WTC11 (cell line): ENCODE measurements at regions not wholly inside any gene's neighbourhood (a gene's known extent, or its start where the extent isn't known, plus 50 kb on each side); places are given as distances from the start of the nearest gene placed in this dataset.
A peak's percentile ranks its signal among the peaks of the same experiment; 100 is the strongest.

Experiments
- ATAC-seq: fragments of 200-7000 bp; cut with Tn5 transposase; 2 replicates; pipeline ENCODE4 v1.10.0; 2021; ENCODE audit warnings: mild to moderate bottlenecking, moderate library complexity
- CTCF ChIA-PET: fragments of 300-600 bp; sonication (Branson Sonifier 250); formaldehyde crosslinking; loops from one replicate; lab custom pipeline; 2021; ENCODE audit warnings: antibody characterized with exemption; lab: Charles Lee
- POLR2A ChIA-PET: fragments of 350-600 bp; sonication (Branson Sonifier 250); formaldehyde crosslinking; loops from one replicate; lab custom pipeline; 2021; ENCODE audit warnings: antibody characterized with exemption; lab: Charles Lee
- DNase-seq: peaks from one replicate; pipeline ENCODE4 v3.0.0; 2021; ENCODE audit warnings: low spot score
- H3K27ac Mint-ChIP-seq: 2 replicates; pipeline ENCODE4 v1.8.0; 2021; ENCODE audit warnings: mixed read lengths
- H3K27me3 Mint-ChIP-seq: 2 replicates; pipeline ENCODE4 v1.8.0; 2021; ENCODE audit warnings: low read depth, mild to moderate bottlenecking, moderate library complexity, mixed read lengths
- H3K36me3 Mint-ChIP-seq: 2 replicates; pipeline ENCODE4 v1.8.0; 2021; ENCODE audit warnings: mixed read lengths
- H3K4me1 Mint-ChIP-seq: 2 replicates; pipeline ENCODE4 v1.8.0; 2022; ENCODE audit warnings: mixed read lengths
- H3K4me3 Mint-ChIP-seq: 2 replicates; pipeline ENCODE4 v1.8.0; 2021; ENCODE audit warnings: mild to moderate bottlenecking, moderate library complexity, mixed read lengths
- H3K9me3 Mint-ChIP-seq: 2 replicates; pipeline ENCODE4 v1.8.0; 2021; ENCODE audit warnings: mixed read lengths
- AFF4 ChIP-seq: sonication (generic); formaldehyde crosslinking; IDR thresholded peaks from 2 replicates; pipeline ENCODE4 v1.8.1; 2023; ENCODE audit warnings: mild to moderate bottlenecking, missing genetic modification reagents, borderline replicate concordance
- ATF1 ChIP-seq: sonication (generic); formaldehyde crosslinking; IDR thresholded peaks from 2 replicates; pipeline ENCODE4 v1.8.1; 2023; ENCODE audit warnings: mild to moderate bottlenecking, moderate library complexity, missing genetic modification reagents
- CREM ChIP-seq: sonication (generic); formaldehyde crosslinking; IDR thresholded peaks from 2 replicates; pipeline ENCODE4 v1.8.1; 2022; ENCODE audit warnings: mild to moderate bottlenecking, missing genetic modification reagents, moderate library complexity
- E2F1 ChIP-seq: sonication (generic); formaldehyde crosslinking; IDR thresholded peaks from 2 replicates; pipeline ENCODE4 v1.8.0; 2022; ENCODE audit warnings: mild to moderate bottlenecking, missing genetic modification reagents
- ELF4 ChIP-seq: sonication (generic); formaldehyde crosslinking; IDR thresholded peaks from 2 replicates; pipeline ENCODE4 v1.8.1; 2022; ENCODE audit warnings: low read depth, mild to moderate bottlenecking, moderate library complexity, missing genetic modification reagents
- GABPB1 ChIP-seq: sonication (generic); formaldehyde crosslinking; IDR thresholded peaks from 2 replicates; pipeline ENCODE4 v1.8.1; 2023; ENCODE audit warnings: mild to moderate bottlenecking, missing genetic modification reagents
- KAT7 ChIP-seq: sonication (generic); formaldehyde crosslinking; IDR thresholded peaks from 2 replicates; pipeline ENCODE4 v1.8.1; 2023; ENCODE audit warnings: missing genetic modification reagents, mild to moderate bottlenecking, borderline replicate concordance
- MLX ChIP-seq: sonication (generic); formaldehyde crosslinking; IDR thresholded peaks from 2 replicates; pipeline ENCODE4 v1.8.1; 2023; ENCODE audit warnings: mild to moderate bottlenecking, missing genetic modification reagents, moderate library complexity
- RORB ChIP-seq: fragments of 250-450 bp; sonication (Bioruptor Pico); IDR thresholded peaks from 2 replicates; pipeline ENCODE4 v1.9.0; 2021; ENCODE audit warnings: mild to moderate bottlenecking
- SP1 ChIP-seq: sonication (generic); formaldehyde crosslinking; conservative IDR thresholded peaks from 2 replicates; pipeline ENCODE4 v1.8.1; 2022; ENCODE audit warnings: missing genetic modification reagents
- TEAD1 ChIP-seq: sonication (generic); formaldehyde crosslinking; IDR thresholded peaks from 2 replicates; pipeline ENCODE4 v1.8.0; 2022; ENCODE audit warnings: mild to moderate bottlenecking, missing genetic modification reagents
- TP53 ChIP-seq: sonication (generic); formaldehyde crosslinking; IDR thresholded peaks from 2 replicates; pipeline ENCODE4 v1.8.1; 2023; ENCODE audit warnings: mild to moderate bottlenecking, missing genetic modification reagents
- USF1 ChIP-seq: sonication (generic); formaldehyde crosslinking; IDR thresholded peaks from 2 replicates; pipeline ENCODE4 v1.8.0; 2022; ENCODE audit warnings: mild to moderate bottlenecking, missing genetic modification reagents
- ZBTB21 ChIP-seq: sonication (generic); formaldehyde crosslinking; IDR thresholded peaks from 2 replicates; pipeline ENCODE4 v1.8.1; 2023; ENCODE audit warnings: mild to moderate bottlenecking, missing genetic modification reagents, borderline replicate concordance
- ZNF121 ChIP-seq: sonication (generic); formaldehyde crosslinking; IDR thresholded peaks from 2 replicates; pipeline ENCODE4 v1.8.0; 2023; ENCODE audit warnings: missing genetic modification reagents
- ZNF138 ChIP-seq: sonication (generic); formaldehyde crosslinking; conservative IDR thresholded peaks from 2 replicates; pipeline ENCODE4 v1.8.1; 2022; ENCODE audit warnings: mild to moderate bottlenecking, moderate library complexity, missing genetic modification reagents
- ZNF219 ChIP-seq: sonication (generic); formaldehyde crosslinking; IDR thresholded peaks from 2 replicates; pipeline ENCODE4 v1.8.0; 2023; ENCODE audit warnings: missing genetic modification reagents, mild to moderate bottlenecking, borderline replicate concordance
- ZNF263 ChIP-seq: sonication (generic); formaldehyde crosslinking; IDR thresholded peaks from 2 replicates; pipeline ENCODE4 v1.8.1; 2022; ENCODE audit warnings: low read depth, mild to moderate bottlenecking, moderate library complexity, missing genetic modification reagents
- ZNF317 ChIP-seq: sonication (generic); formaldehyde crosslinking; IDR thresholded peaks from 2 replicates; pipeline ENCODE4 v1.8.1; 2023; ENCODE audit warnings: low read depth, mild to moderate bottlenecking, moderate library complexity, missing genetic modification reagents, borderline replicate concordance
- ZNF423 ChIP-seq: fragments of 250-450 bp; sonication (Bioruptor Pico); IDR thresholded peaks from 2 replicates; pipeline ENCODE4 v2.1.2; 2022; ENCODE audit warnings: mild to moderate bottlenecking, moderate library complexity
- ZNF425 ChIP-seq: fragments of 250-450 bp; sonication (Bioruptor Pico); conservative IDR thresholded peaks from 2 replicates; pipeline ENCODE4 v1.9.0; 2021; ENCODE audit warnings: mild to moderate bottlenecking

- TF ChIP-seq ZNF138 (CRISPR knock-in tag) (no peak), ZNF263 (CRISPR knock-in tag) (no peak), MLX (CRISPR knock-in tag) (no peak), CREM (no peak)
These were observed 202.8 kb downstream of the ADAMTS15 start (continued) for GRCh38 chr11:130651066-130651855.

- Mint-ChIP-seq H3K27ac (no peak overlapping the region), H3K4me3 (no peak overlapping the region), H3K27me3 (no peaks in the 10 kb centered on the region), H3K36me3 (peaks cover 12% of the 10 kb centered on the region)
- ATAC-seq (no peak), DNase-seq (no peak)
- CTCF ChIA-PET = interaction anchor here (1.0 to 1.4 kb wide), 2 partner anchors 175 to 215 kb away, joined by 4 read pairs; no protein-coding TSS in a partner anchor
- TF ChIP-seq ATF1 = no peak
- no peak for TF ChIP-seq ZNF138 (CRISPR knock-in tag)
- TF ChIP-seq ZNF425 (CRISPR knock-in tag) = no peak
- no peak for TF ChIP-seq GABPB1 (CRISPR knock-in tag)
- TF ChIP-seq USF1 (CRISPR knock-in tag) = no peak
- TF ChIP-seq KAT7 (CRISPR knock-in tag) = no peak
- TF ChIP-seq RORB (CRISPR knock-in tag) = no peak
- no peak for TF ChIP-seq ZNF423 (CRISPR knock-in tag)
- TF ChIP-seq ZNF121 (CRISPR knock-in tag) = no peak
- no peak for TF ChIP-seq ZBTB21 (CRISPR knock-in tag)
- TF ChIP-seq SP1 (CRISPR knock-in tag) = no peak
- TF ChIP-seq TP53 (CRISPR knock-in tag) = no peak
- TF ChIP-seq, all 79 proteins: peak for 0
- Mint-ChIP-seq H3K4me1 (peaks cover 16% of the 10 kb centered on the region), H3K9me3 (peaks cover 20% of the 10 kb centered on the region)
- POLR2A ChIA-PET = no interaction called here
These were observed 204.4 kb downstream of the ADAMTS15 start for GRCh38 chr11:130652671-130653335.

- ATAC-seq (peak; percentile 69), DNase-seq (no peak)
- no peaks in the 10 kb centered on the region for H3K27me3 Mint-ChIP-seq
- H3K36me3 Mint-ChIP-seq = peaks cover 14% of the 10 kb centered on the region
- H3K4me1 Mint-ChIP-seq = peaks cover 16% of the 10 kb centered on the region
- ChIA-PET POLR2A (no interaction called here), CTCF (interaction anchor here (0.8 to 1.4 kb wide), 2 partner anchors 214 to 223 kb away, joined by 4 read pairs; no protein-coding TSS in a partner anchor)
- no peak overlapping the region for H3K27ac Mint-ChIP-seq
- no peak overlapping the region for H3K4me3 Mint-ChIP-seq
- H3K9me3 Mint-ChIP-seq = peaks cover 28% of the 10 kb centered on the region
- no peak for TF ChIP-seq ELF4 (CRISPR knock-in tag)
- no peak for TF ChIP-seq AFF4 (CRISPR knock-in tag)
- no peak for TF ChIP-seq ZNF317 (CRISPR knock-in tag)
- no peak for TF ChIP-seq ATF1
- no peak for TF ChIP-seq E2F1
- no peak for TF ChIP-seq TEAD1 (CRISPR knock-in tag)
- no peak for TF ChIP-seq ZNF219
These were observed 205.6 kb downstream of the ADAMTS15 start for GRCh38 chr11:130653838-130654636.
